Osteoblast (primary cell): ENCODE measurements at regions not wholly inside any gene's neighbourhood (a gene's known extent, or its start where the extent isn't known, plus 50 kb on each side); places are given as distances from the start of the nearest gene placed in this dataset.

Source experiments
- DNase-seq: peaks from one replicate; pipeline ENCODE4 v3.0.0; 2011; ENCODE audit warnings: low spot score, mixed read lengths; ENCODE audit not compliant: insufficient read length; ENCODE audit errors: missing footprints
- H2AFZ ChIP-seq: 2 replicates; pipeline ENCODE4 v1.6.0; 2011; ENCODE audit warnings: mild to moderate bottlenecking, low read length
- H3K27ac ChIP-seq: 2 replicates; pipeline ENCODE4 v1.5.1; 2011; ENCODE audit warnings: mild to moderate bottlenecking, low read depth, low read length, moderate library complexity
- H3K27me3 ChIP-seq: 2 replicates; pipeline ENCODE4 v1.6.0; 2012; ENCODE audit warnings: mild to moderate bottlenecking, control low read depth, inconsistent platforms, low read length, moderate library complexity; ENCODE audit not compliant: insufficient read depth
- H3K36me3 ChIP-seq: 2 replicates; pipeline ENCODE4 v1.5.1; 2011; ENCODE audit warnings: mild to moderate bottlenecking, low read length, control low read depth, moderate library complexity; ENCODE audit not compliant: insufficient read depth
- H3K4me1 ChIP-seq: 2 replicates; pipeline ENCODE4 v1.5.1; 2011; ENCODE audit warnings: mild to moderate bottlenecking, low read length, control low read depth, moderate library complexity; ENCODE audit not compliant: insufficient read depth
- H3K4me2 ChIP-seq: 2 replicates; pipeline ENCODE4 v1.6.0; 2011; ENCODE audit warnings: mild to moderate bottlenecking, low read length; ENCODE audit not compliant: insufficient read depth
- H3K4me3 ChIP-seq: fragments of 200-600 bp; sonication (generic); 3 replicates; pipeline ENCODE4 v1.5.1; 2012; ENCODE audit warnings: mild to moderate bottlenecking, low read length, inconsistent platforms; ENCODE audit not compliant: insufficient read depth
- H3K79me2 ChIP-seq: 2 replicates; pipeline ENCODE4 v1.6.0; 2012; ENCODE audit warnings: mild to moderate bottlenecking, low read length, control low read depth, inconsistent platforms; ENCODE audit not compliant: insufficient read depth
- H3K9me3 ChIP-seq: 2 replicates; pipeline ENCODE4 v1.5.1; 2011; ENCODE audit warnings: low read depth, low read length, control low read depth
- H4K20me1 ChIP-seq: 2 replicates; pipeline ENCODE4 v1.6.0; 2012; ENCODE audit warnings: mild to moderate bottlenecking, low read length, control low read depth; ENCODE audit not compliant: insufficient read depth
- TF ChIP-seq, protein P1 (sequence below): IDR thresholded peaks from 2 replicates; pipeline ENCODE4 v1.5.1; 2011; ENCODE audit warnings: mild to moderate bottlenecking, low read depth, low read length, moderate library complexity; ENCODE audit errors: extremely low read depth

DNA sequence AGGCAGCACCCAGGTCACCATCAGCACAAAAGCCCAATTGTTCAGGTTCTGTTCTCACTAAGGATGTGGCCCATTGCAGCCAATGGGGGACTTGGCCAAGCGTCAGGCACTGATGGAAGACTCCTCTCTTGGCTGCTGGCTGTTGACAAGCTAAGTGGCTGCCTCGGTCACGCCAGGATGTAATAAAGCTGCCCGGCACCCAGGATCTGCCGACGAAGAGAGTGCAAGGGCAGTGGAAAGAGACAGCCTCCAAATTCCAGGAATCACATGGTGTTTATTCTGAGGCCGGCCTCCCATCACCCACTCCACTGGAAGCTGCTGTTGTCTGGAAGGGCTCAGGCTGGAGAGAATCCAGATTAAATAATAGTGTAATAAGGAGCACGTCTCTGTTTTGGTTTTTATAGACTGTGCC, 451.8 kb upstream of the TBX3 start:
- H3K36me3 ChIP-seq = no peaks in the 10 kb centered on the region
- TF ChIP-seq, protein P1, sequence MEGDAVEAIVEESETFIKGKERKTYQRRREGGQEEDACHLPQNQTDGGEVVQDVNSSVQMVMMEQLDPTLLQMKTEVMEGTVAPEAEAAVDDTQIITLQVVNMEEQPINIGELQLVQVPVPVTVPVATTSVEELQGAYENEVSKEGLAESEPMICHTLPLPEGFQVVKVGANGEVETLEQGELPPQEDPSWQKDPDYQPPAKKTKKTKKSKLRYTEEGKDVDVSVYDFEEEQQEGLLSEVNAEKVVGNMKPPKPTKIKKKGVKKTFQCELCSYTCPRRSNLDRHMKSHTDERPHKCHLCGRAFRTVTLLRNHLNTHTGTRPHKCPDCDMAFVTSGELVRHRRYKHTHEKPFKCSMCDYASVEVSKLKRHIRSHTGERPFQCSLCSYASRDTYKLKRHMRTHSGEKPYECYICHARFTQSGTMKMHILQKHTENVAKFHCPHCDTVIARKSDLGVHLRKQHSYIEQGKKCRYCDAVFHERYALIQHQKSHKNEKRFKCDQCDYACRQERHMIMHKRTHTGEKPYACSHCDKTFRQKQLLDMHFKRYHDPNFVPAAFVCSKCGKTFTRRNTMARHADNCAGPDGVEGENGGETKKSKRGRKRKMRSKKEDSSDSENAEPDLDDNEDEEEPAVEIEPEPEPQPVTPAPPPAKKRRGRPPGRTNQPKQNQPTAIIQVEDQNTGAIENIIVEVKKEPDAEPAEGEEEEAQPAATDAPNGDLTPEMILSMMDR = no peak
- H3K9me3 ChIP-seq = no peaks in the 10 kb centered on the region
- no peak for DNase-seq
- H3K4me3 ChIP-seq = peak overlapping the region; percentile 26
- H3K27me3 ChIP-seq = no peaks in the 10 kb centered on the region
- H3K79me2 ChIP-seq = no peaks in the 10 kb centered on the region
- H3K27ac ChIP-seq = no peak overlapping the region
- H4K20me1 ChIP-seq = no peaks in the 10 kb centered on the region
- H2AFZ ChIP-seq = peak overlapping the region; percentile 63
- peak overlapping the region; percentile 35 for H3K4me2 ChIP-seq
- H3K4me1 ChIP-seq = peaks cover 5% of the 10 kb centered on the region

DNA sequence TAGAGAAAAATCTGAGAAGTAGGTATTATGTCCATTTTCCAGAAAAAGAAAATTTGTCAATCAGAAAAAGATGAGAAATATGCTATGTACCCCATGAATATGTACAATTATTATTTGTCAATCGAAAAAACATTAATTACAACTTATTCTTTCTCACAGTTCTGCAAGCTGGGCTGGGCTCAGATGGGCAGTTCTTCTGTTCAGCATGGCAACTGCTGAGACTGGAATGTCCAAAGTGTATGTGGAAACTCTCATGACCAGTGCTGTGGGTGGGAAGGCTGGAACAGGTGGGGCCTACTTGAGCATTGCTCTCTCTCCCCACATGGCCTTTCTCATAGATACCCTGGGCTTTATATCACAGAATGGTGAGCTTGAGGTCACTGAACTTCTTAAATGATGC, 450.3 kb upstream of the TBX3 start:
- Histone ChIP-seq H3K4me3 (no peak overlapping the region), H3K27me3 (no peaks in the 10 kb centered on the region), H3K79me2 (no peaks in the 10 kb centered on the region), H3K36me3 (no peaks in the 10 kb centered on the region), H4K20me1 (no peaks in the 10 kb centered on the region), H2AFZ (no peak overlapping the region), H3K27ac (no peak overlapping the region), H3K9me3 (no peaks in the 10 kb centered on the region), H3K4me2 (no peak overlapping the region), H3K4me1 (peaks cover 5% of the 10 kb centered on the region)
- no peak for DNase-seq
- TF ChIP-seq, protein P1 = no peak

DNA sequence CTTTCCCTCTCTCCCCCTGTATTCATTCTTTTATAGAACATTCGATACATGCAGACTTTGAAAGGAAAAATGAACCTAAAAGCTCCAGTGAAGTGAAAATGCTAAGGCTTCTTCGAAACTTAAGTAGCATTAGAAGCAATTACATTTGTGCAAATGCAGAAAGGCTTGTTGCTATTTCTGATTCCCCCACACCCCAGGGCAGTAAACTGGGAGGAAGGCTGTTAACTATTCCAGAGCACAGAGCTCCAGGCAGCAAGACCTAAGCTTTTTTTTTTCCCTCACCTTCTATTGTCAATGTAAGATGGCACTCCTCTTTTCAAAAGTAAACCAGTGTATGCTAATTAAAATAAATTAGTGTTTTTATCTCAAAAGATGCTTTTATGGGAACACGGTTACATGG, 448.9 kb upstream of the TBX3 start:
- Histone ChIP-seq H3K36me3 (no peaks in the 10 kb centered on the region), H3K27me3 (no peaks in the 10 kb centered on the region), H3K4me2 (no peak overlapping the region), H3K4me3 (no peak overlapping the region), H2AFZ (no peak overlapping the region), H4K20me1 (no peaks in the 10 kb centered on the region), H3K79me2 (no peaks in the 10 kb centered on the region), H3K27ac (no peak overlapping the region), H3K4me1 (peaks cover 5% of the 10 kb centered on the region), H3K9me3 (no peaks in the 10 kb centered on the region)
- TF ChIP-seq, protein P1 = no peak
- no peak for DNase-seq

DNA sequence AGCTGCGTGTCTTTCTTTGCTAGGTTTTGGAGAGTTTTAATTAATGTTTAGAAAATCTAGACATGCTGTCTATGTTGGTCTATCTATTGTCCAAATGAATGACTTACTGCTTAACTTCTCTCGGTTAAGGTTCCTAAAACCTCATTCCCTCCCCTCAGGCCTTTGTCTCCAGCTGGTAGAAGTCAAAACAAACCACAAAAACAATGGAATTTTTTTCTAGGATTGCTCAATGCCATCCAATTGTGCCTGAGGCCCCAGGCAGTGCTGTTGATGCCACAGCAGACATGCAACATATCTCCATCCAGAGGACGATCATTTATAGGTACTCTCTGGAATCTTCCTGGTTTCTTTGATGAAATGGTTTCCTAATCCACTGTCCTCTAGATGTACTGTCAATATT, 448.2 kb upstream of the TBX3 start:
- no peaks in the 10 kb centered on the region for H3K9me3 ChIP-seq
- H2AFZ ChIP-seq = no peak overlapping the region
- no peak overlapping the region for H3K4me3 ChIP-seq
- H3K36me3 ChIP-seq = no peaks in the 10 kb centered on the region
- no peaks in the 10 kb centered on the region for H3K79me2 ChIP-seq
- H4K20me1 ChIP-seq = no peaks in the 10 kb centered on the region
- H3K27me3 ChIP-seq = no peaks in the 10 kb centered on the region
- no peak overlapping the region for H3K27ac ChIP-seq
- H3K4me1 ChIP-seq = peaks cover 5% of the 10 kb centered on the region
- no peak overlapping the region for H3K4me2 ChIP-seq
- DNase-seq = no peak
- TF ChIP-seq, protein P1 = no peak
